HEK293 (cell line): ENCODE measurements at regions not wholly inside any gene's neighbourhood (a gene's known extent, or its start where the extent isn't known, plus 50 kb on each side); places are given as distances from the start of the nearest gene placed in this dataset.

Source experiments
- AEBP2 ChIP-seq: fragments of 450-650 bp; formaldehyde crosslinking; IDR thresholded peaks from 2 replicates; pipeline ENCODE4 v1.5.1; 2016; ENCODE audit warnings: missing biosample characterization, missing genetic modification characterization, borderline replicate concordance
- FEZF1 ChIP-seq: fragments of 450-650 bp; formaldehyde crosslinking; IDR thresholded peaks from 2 replicates; pipeline ENCODE4 v1.5.1; 2016; ENCODE audit warnings: missing biosample characterization, missing genetic modification characterization
- GLI4 ChIP-seq: fragments of 450-650 bp; formaldehyde crosslinking; IDR thresholded peaks from 2 replicates; pipeline ENCODE4 v1.5.1; 2016; ENCODE audit warnings: missing biosample characterization, missing genetic modification characterization
- OVOL3 ChIP-seq: fragments of 450-650 bp; formaldehyde crosslinking; IDR thresholded peaks from 2 replicates; pipeline ENCODE4 v1.5.1; 2016; ENCODE audit warnings: missing biosample characterization, missing genetic modification characterization
- ZBTB6 ChIP-seq: fragments of 450-650 bp; formaldehyde crosslinking; IDR thresholded peaks from 2 replicates; pipeline ENCODE4 v1.5.1; 2017; ENCODE audit warnings: missing biosample characterization, missing genetic modification characterization
- ZNF10 ChIP-seq: fragments of 450-650 bp; formaldehyde crosslinking; IDR thresholded peaks from 2 replicates; pipeline ENCODE4 v1.5.1; 2017; ENCODE audit warnings: missing biosample characterization, missing genetic modification characterization
- ZNF155 ChIP-seq: fragments of 450-650 bp; formaldehyde crosslinking; IDR thresholded peaks from 2 replicates; pipeline ENCODE4 v1.5.1; 2016; ENCODE audit warnings: missing biosample characterization, missing genetic modification characterization
- ZNF175 ChIP-seq: fragments of 450-650 bp; formaldehyde crosslinking; IDR thresholded peaks from 2 replicates; pipeline ENCODE4 v1.5.1; 2016; ENCODE audit warnings: missing biosample characterization, missing genetic modification characterization
- ZNF266 ChIP-seq: fragments of 450-650 bp; formaldehyde crosslinking; IDR thresholded peaks from 2 replicates; pipeline ENCODE4 v1.5.1; 2016; ENCODE audit warnings: missing biosample characterization, missing genetic modification characterization, low read depth
- ZNF274 ChIP-seq, 2 experiments: fragments of 200-500 bp in 1 of 2; fragments of 450-650 bp in 1 of 2; sonication (Bioruptor generic) in 1 of 2; formaldehyde crosslinking in 1 of 2; IDR thresholded peaks; 2 replicates each; pipeline versions ENCODE4 v1.5.1 to v1.6.1; 2014 to 2016; ENCODE audit warnings: borderline replicate concordance in 1 of 2, inconsistent platforms in 1 of 2, low read length in 1 of 2, missing biosample characterization in 1 of 2, missing genetic modification characterization in 1 of 2
- ZNF311 ChIP-seq: fragments of 450-650 bp; formaldehyde crosslinking; IDR thresholded peaks from 2 replicates; pipeline ENCODE4 v1.5.1; 2017; ENCODE audit warnings: missing biosample characterization, missing genetic modification characterization, borderline replicate concordance
- ZNF354C ChIP-seq: fragments of 450-650 bp; formaldehyde crosslinking; IDR thresholded peaks from 2 replicates; pipeline ENCODE4 v1.5.1; 2016; ENCODE audit warnings: missing biosample characterization, missing genetic modification characterization, low read depth, borderline replicate concordance
- ZNF366 ChIP-seq: fragments of 450-650 bp; formaldehyde crosslinking; conservative IDR thresholded peaks from 2 replicates; pipeline ENCODE4 v1.5.1; 2016; ENCODE audit warnings: missing biosample characterization, missing genetic modification characterization
- ZNF394 ChIP-seq: fragments of 450-650 bp; formaldehyde crosslinking; IDR thresholded peaks from 2 replicates; pipeline ENCODE4 v1.5.1; 2016; ENCODE audit warnings: missing biosample characterization, missing genetic modification characterization, mild to moderate bottlenecking, moderate library complexity, borderline replicate concordance
- ZNF404 ChIP-seq: fragments of 450-650 bp; formaldehyde crosslinking; IDR thresholded peaks from 2 replicates; pipeline ENCODE4 v1.5.1; 2017; ENCODE audit warnings: missing biosample characterization, missing genetic modification characterization
- ZNF416 ChIP-seq: fragments of 450-650 bp; formaldehyde crosslinking; IDR thresholded peaks from 2 replicates; pipeline ENCODE4 v1.5.1; 2016; ENCODE audit warnings: missing biosample characterization, missing genetic modification characterization
- ZNF514 ChIP-seq: fragments of 450-650 bp; formaldehyde crosslinking; IDR thresholded peaks from 2 replicates; pipeline ENCODE4 v1.5.1; 2016; ENCODE audit warnings: missing biosample characterization, missing genetic modification characterization
- ZNF571 ChIP-seq: fragments of 450-650 bp; formaldehyde crosslinking; IDR thresholded peaks from 2 replicates; pipeline ENCODE4 v1.5.0; 2017; ENCODE audit warnings: missing biosample characterization, missing genetic modification characterization
- ZNF585B ChIP-seq: fragments of 450-650 bp; formaldehyde crosslinking; IDR thresholded peaks from 2 replicates; pipeline ENCODE4 v1.5.1; 2016; ENCODE audit warnings: missing biosample characterization, missing genetic modification characterization
- ZNF596 ChIP-seq: fragments of 450-650 bp; IDR thresholded peaks from 2 replicates; pipeline ENCODE4 v1.5.0; 2018; ENCODE audit warnings: missing biosample characterization, mild to moderate bottlenecking, missing genetic modification characterization, moderate library complexity
- ZNF654 ChIP-seq: fragments of 450-650 bp; formaldehyde crosslinking; IDR thresholded peaks from 2 replicates; pipeline ENCODE4 v1.5.1; 2016; ENCODE audit warnings: low read depth, missing biosample characterization, missing genetic modification characterization
- ZNF704 ChIP-seq: fragments of 450-650 bp; formaldehyde crosslinking; IDR thresholded peaks from 2 replicates; pipeline ENCODE4 v1.5.1; 2016; ENCODE audit warnings: missing biosample characterization, missing genetic modification characterization
- ZNF843 ChIP-seq: fragments of 450-650 bp; formaldehyde crosslinking; IDR thresholded peaks from 2 replicates; pipeline ENCODE4 v1.5.1; 2016; ENCODE audit warnings: missing biosample characterization, missing genetic modification characterization
- ZSCAN18 ChIP-seq: fragments of 450-650 bp; formaldehyde crosslinking; IDR thresholded peaks from 2 replicates; pipeline ENCODE4 v1.5.1; 2016; ENCODE audit warnings: missing biosample characterization, missing genetic modification characterization
- ZXDB ChIP-seq: fragments of 450-650 bp; formaldehyde crosslinking; IDR thresholded peaks from 2 replicates; pipeline ENCODE4 v1.5.1; 2016; ENCODE audit warnings: missing biosample characterization, missing genetic modification characterization

- TF ChIP-seq ZNF843 (tag by site-specific recombination) (peak; percentile 61), ZNF266 (tag by site-specific recombination) (no peak), ZNF366 (tag by site-specific recombination) (0 out of 2 replicates have a peak, but pooled peaks have one; percentile 34), ZNF585B (no peak), ZXDB (tag by site-specific recombination) (no peak), ZSCAN18 (no peak), ZNF155 (tag by site-specific recombination) (no peak), ZNF354C (tag by site-specific recombination) (no peak), ZNF10 (tag by site-specific recombination) (0 out of 2 replicates have a peak, but pooled peaks have one; percentile 38), ZNF571 (tag by site-specific recombination) (no peak), GLI4 (tag by site-specific recombination) (no peak), ZBTB6 (tag by site-specific recombination) (no peak), ZNF274 (IDR thresholded peaks at IDR 0.05; ENCODE audit: low read length) (no peak), ZNF274 (tag by site-specific recombination; IDR thresholded peaks at IDR 0.05; ENCODE audit: borderline replicate concordance) (no peak), ZNF596 (tag by site-specific recombination) (no peak), ZNF654 (tag by site-specific recombination) (no peak), ZNF416 (no peak), AEBP2 (tag by site-specific recombination) (no peak), FEZF1 (tag by site-specific recombination) (peak; percentile 64; the same call in 1 of the 2 replicates), OVOL3 (no peak), ZNF514 (tag by site-specific recombination) (no peak), ZNF404 (no peak), ZNF175 (no peak), ZNF311 (tag by site-specific recombination) (no peak), ZNF394 (0 out of 2 replicates have a peak, but pooled peaks have one; percentile 16), ZNF704 (tag by site-specific recombination) (no peak)
- TF ChIP-seq, all 188 proteins: peak for 17
Observed at GRCh38 chr6:146871611-146872425, 273.0 kb downstream of the ADGB start (continued).
